Hippocampal formation (tissue), 2 donors: ENCODE measurements at regions not wholly inside any gene's neighbourhood (a gene's known extent, or its start where the extent isn't known, plus 50 kb on each side); places are given as distances from the start of the nearest gene placed in this dataset.
A peak's percentile ranks its signal among the peaks of the same experiment; 100 is the strongest.
"Not testable (repeated sequence)": the region's sequence is repeated elsewhere in the genome, so short reads cannot be mapped to it uniquely, and the experiment has no call there.

ENCODE experiments used
- DNase-seq, 2 donors: peaks; one replicate each; lab custom pipeline; 2025; lab: John Stamatoyannopoulos, UW

- not testable (repeated sequence) for DNase-seq
These were observed 59.5 kb upstream of the FAM90A26 start for GRCh38 chr4:9110700-9111099.

GRCh38 chr4:9103148-9103524 lies 67.1 kb upstream of the FAM90A26 start:
- not testable (repeated sequence) for DNase-seq

GRCh38 chr4:9102471-9103147 lies 67.6 kb upstream of the FAM90A26 start:
- not testable (repeated sequence) for DNase-seq

- not testable (repeated sequence) for DNase-seq
These were observed 73.9 kb upstream of the FAM90A26 start for GRCh38 chr4:9096330-9096729.

- not testable (repeated sequence) for DNase-seq
These were observed 91.4 kb upstream of the FAM90A26 start for GRCh38 chr4:9078796-9079195.

GRCh38 chr4:9076974-9077373 lies 93.2 kb upstream of the FAM90A26 start:
- not testable (repeated sequence) for DNase-seq

- not testable (repeated sequence) for DNase-seq
These were observed 93.7 kb upstream of the FAM90A26 start for GRCh38 chr4:9076486-9076885.

GRCh38 chr4:9073371-9073770 lies 96.8 kb upstream of the FAM90A26 start:
- DNase-seq: not testable (repeated sequence)

- DNase-seq: not testable (repeated sequence)
These were observed 97.5 kb upstream of the FAM90A26 start for GRCh38 chr4:9072521-9073220.

GRCh38 chr4:9067923-9068322 lies 102.3 kb upstream of the FAM90A26 start:
- DNase-seq: not testable (repeated sequence)

- DNase-seq: not testable (repeated sequence)
These were observed 106.6 kb upstream of the FAM90A26 start for GRCh38 chr4:9063612-9064011.

GRCh38 chr4:9024866-9025265 lies 145.3 kb upstream of the FAM90A26 start:
- not testable (repeated sequence) for DNase-seq

- not testable (repeated sequence) for DNase-seq
These were observed 138.2 kb upstream of the HMX1 start for GRCh38 chr4:9009792-9010191.

GRCh38 chr4:9008407-9008806 lies 136.8 kb upstream of the HMX1 start:
- not testable (repeated sequence) for DNase-seq

GRCh38 chr4:9001153-9001552 lies 129.5 kb upstream of the HMX1 start:
- not testable (repeated sequence) for DNase-seq

GRCh38 chr4:9000505-9001001 lies 128.9 kb upstream of the HMX1 start:
- peak; percentile 7 to 39 for DNase-seq

- DNase-seq: not testable (repeated sequence)
These were observed 121.3 kb upstream of the HMX1 start for GRCh38 chr4:8992981-8993380.

GRCh38 chr4:8991449-8991848 lies 119.8 kb upstream of the HMX1 start:
- DNase-seq: not testable (repeated sequence)

GRCh38 chr4:8990341-8990740 lies 118.7 kb upstream of the HMX1 start:
- DNase-seq: not testable (repeated sequence)

- not testable (repeated sequence) for DNase-seq
These were observed 114.1 kb upstream of the HMX1 start for GRCh38 chr4:8985786-8986185.

- DNase-seq: not testable (repeated sequence)
These were observed 113.0 kb upstream of the HMX1 start for GRCh38 chr4:8984641-8985040.

GRCh38 chr4:8983921-8984320 lies 112.3 kb upstream of the HMX1 start:
- not testable (repeated sequence) for DNase-seq
